ENCODE measurements at regions not wholly inside any gene's neighbourhood (a gene's known extent, or its start where the extent isn't known, plus 50 kb on each side); places are given as distances from the start of the nearest gene placed in this dataset.

DNA sequence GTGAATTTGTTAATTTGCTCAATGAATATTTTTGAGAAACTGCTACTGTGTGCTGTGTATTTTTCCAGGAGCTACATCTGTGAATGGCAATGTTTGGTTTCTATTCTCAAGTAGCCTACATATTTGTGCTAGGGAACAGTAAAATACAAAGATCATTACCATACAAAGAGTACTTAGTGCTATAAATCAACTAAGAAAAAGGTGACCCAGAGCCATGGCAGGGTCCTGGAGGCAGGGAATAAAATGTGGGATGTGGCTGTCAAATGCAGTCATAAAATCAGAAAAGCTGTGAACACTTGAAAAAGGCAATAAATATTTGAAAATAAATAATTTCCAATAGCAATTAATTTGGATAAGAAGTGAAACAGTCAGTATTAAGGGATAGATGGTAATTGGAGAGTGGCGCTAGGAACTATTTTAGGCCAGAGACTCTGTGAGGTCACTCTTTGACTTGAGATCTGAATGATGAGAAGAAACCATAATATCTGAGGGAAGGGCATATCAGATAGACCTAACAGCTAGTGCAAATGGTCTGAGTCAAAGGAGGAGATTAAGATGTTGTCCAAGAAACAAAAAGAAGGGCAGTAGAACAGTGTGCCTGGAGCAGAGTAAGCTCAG is 98.8 kb downstream of the MANEA start:
- H3K9me3 ChIP-seq (ENCODE audit: low read length): no peaks in the 10 kb centered on the region
- H3K79me2 ChIP-seq (replicated peaks; ENCODE audit: insufficient read depth, low read length): no peaks in the 10 kb centered on the region
- TF ChIP-seq POLR2AphosphoS5 (IDR thresholded peaks at IDR 0.05) (no peak), SMC3 (conservative IDR thresholded peaks at IDR 0.05; ENCODE audit: poor library complexity) (no peak), TAF1 (IDR thresholded peaks at IDR 0.05; ENCODE audit: low read depth) (no peak), RAD21 (conservative IDR thresholded peaks at IDR 0.05) (no peak), EZH2 (IDR thresholded peaks at IDR 0.05; ENCODE audit: borderline replicate concordance, insufficient read depth, low read length, poor library complexity, severe bottlenecking) (no peak), EP300 (conservative IDR thresholded peaks at IDR 0.05; ENCODE audit: poor library complexity, severe bottlenecking) (no peak), MXI1 (conservative IDR thresholded peaks at IDR 0.05; ENCODE audit: poor library complexity, severe bottlenecking) (no peak)
- TF ChIP-seq, protein P1, sequence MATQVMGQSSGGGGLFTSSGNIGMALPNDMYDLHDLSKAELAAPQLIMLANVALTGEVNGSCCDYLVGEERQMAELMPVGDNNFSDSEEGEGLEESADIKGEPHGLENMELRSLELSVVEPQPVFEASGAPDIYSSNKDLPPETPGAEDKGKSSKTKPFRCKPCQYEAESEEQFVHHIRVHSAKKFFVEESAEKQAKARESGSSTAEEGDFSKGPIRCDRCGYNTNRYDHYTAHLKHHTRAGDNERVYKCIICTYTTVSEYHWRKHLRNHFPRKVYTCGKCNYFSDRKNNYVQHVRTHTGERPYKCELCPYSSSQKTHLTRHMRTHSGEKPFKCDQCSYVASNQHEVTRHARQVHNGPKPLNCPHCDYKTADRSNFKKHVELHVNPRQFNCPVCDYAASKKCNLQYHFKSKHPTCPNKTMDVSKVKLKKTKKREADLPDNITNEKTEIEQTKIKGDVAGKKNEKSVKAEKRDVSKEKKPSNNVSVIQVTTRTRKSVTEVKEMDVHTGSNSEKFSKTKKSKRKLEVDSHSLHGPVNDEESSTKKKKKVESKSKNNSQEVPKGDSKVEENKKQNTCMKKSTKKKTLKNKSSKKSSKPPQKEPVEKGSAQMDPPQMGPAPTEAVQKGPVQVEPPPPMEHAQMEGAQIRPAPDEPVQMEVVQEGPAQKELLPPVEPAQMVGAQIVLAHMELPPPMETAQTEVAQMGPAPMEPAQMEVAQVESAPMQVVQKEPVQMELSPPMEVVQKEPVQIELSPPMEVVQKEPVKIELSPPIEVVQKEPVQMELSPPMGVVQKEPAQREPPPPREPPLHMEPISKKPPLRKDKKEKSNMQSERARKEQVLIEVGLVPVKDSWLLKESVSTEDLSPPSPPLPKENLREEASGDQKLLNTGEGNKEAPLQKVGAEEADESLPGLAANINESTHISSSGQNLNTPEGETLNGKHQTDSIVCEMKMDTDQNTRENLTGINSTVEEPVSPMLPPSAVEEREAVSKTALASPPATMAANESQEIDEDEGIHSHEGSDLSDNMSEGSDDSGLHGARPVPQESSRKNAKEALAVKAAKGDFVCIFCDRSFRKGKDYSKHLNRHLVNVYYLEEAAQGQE (IDR thresholded peaks at IDR 0.05; ENCODE audit: borderline replicate concordance): no peak
- TF ChIP-seq, protein P2, sequence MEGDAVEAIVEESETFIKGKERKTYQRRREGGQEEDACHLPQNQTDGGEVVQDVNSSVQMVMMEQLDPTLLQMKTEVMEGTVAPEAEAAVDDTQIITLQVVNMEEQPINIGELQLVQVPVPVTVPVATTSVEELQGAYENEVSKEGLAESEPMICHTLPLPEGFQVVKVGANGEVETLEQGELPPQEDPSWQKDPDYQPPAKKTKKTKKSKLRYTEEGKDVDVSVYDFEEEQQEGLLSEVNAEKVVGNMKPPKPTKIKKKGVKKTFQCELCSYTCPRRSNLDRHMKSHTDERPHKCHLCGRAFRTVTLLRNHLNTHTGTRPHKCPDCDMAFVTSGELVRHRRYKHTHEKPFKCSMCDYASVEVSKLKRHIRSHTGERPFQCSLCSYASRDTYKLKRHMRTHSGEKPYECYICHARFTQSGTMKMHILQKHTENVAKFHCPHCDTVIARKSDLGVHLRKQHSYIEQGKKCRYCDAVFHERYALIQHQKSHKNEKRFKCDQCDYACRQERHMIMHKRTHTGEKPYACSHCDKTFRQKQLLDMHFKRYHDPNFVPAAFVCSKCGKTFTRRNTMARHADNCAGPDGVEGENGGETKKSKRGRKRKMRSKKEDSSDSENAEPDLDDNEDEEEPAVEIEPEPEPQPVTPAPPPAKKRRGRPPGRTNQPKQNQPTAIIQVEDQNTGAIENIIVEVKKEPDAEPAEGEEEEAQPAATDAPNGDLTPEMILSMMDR (IDR thresholded peaks at IDR 0.05; ENCODE audit: poor library complexity, severe bottlenecking): no peak
- no peaks in the 10 kb centered on the region for H3K36me3 ChIP-seq (ENCODE audit: insufficient read depth, low read length)
- H3K9me2 ChIP-seq (ENCODE audit: insufficient read depth, low read length): no peaks in the 10 kb centered on the region
- H3F3A ChIP-seq (ENCODE audit: insufficient read depth, low read length, poor library complexity, severe bottlenecking): no peaks in the 10 kb centered on the region
- H3K27me3 ChIP-seq (ENCODE audit: insufficient read depth, low read depth, low read length): no peaks in the 10 kb centered on the region
- no peak overlapping the region for H3K4me3 ChIP-seq (ENCODE audit: low read length)
- H3K27ac ChIP-seq (ENCODE audit: low read length): no peak overlapping the region
- no peak overlapping the region for H3K9ac ChIP-seq (ENCODE audit: low read length)
- no peak overlapping the region for H3K4me2 ChIP-seq (ENCODE audit: low read length)
- H2AFZ ChIP-seq (ENCODE audit: low read depth, low read length): no peak overlapping the region
- H4K20me1 ChIP-seq (ENCODE audit: insufficient read depth): no peaks in the 10 kb centered on the region

DNA sequence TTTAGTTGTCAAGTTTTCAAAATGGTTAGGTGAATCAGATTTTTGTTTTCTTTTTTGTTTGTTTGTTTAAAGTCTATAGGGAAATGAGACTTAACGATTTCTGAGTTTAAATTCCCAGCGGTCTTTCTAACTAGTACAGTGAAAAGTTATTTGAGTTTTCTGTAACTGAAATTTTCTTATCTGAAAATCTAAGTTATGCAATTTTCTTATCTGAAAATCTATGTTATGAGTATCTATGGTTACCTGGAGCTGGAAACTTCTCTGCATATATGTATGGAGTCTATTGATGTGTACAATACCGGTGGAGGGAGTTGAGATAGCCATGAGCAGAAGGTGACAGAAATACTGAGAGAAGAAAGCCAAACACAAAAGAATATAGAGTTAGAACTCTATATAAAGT is 102.6 kb downstream of the MANEA start:
- Histone ChIP-seq H3K79me2 (replicated peaks; ENCODE audit: insufficient read depth, low read length) (no peaks in the 10 kb centered on the region), H2AFZ (ENCODE audit: low read depth, low read length) (no peak overlapping the region)

More for the DNA sequence above, 102.6 kb downstream of the MANEA start:
- H3K9ac ChIP-seq (ENCODE audit: low read length): no peak overlapping the region
- no peaks in the 10 kb centered on the region for H4K20me1 ChIP-seq (ENCODE audit: insufficient read depth)
- no peak overlapping the region for H3K27ac ChIP-seq (ENCODE audit: low read length)
- TF ChIP-seq EZH2 (IDR thresholded peaks at IDR 0.05; ENCODE audit: borderline replicate concordance, insufficient read depth, low read length, poor library complexity, severe bottlenecking) (no peak), POLR2AphosphoS5 (IDR thresholded peaks at IDR 0.05) (no peak), RAD21 (conservative IDR thresholded peaks at IDR 0.05) (no peak), EP300 (conservative IDR thresholded peaks at IDR 0.05; ENCODE audit: poor library complexity, severe bottlenecking) (no peak), MXI1 (conservative IDR thresholded peaks at IDR 0.05; ENCODE audit: poor library complexity, severe bottlenecking) (no peak), SMC3 (conservative IDR thresholded peaks at IDR 0.05; ENCODE audit: poor library complexity) (no peak), TAF1 (IDR thresholded peaks at IDR 0.05; ENCODE audit: low read depth) (no peak)
- TF ChIP-seq, protein P1 (IDR thresholded peaks at IDR 0.05; ENCODE audit: borderline replicate concordance): no peak
- TF ChIP-seq, protein P2 (IDR thresholded peaks at IDR 0.05; ENCODE audit: poor library complexity, severe bottlenecking): no peak
- no peaks in the 10 kb centered on the region for H3K27me3 ChIP-seq (ENCODE audit: insufficient read depth, low read depth, low read length)
- no peak overlapping the region for H3K4me3 ChIP-seq (ENCODE audit: low read length)
- H3K36me3 ChIP-seq (ENCODE audit: insufficient read depth, low read length): no peaks in the 10 kb centered on the region
- H3K9me3 ChIP-seq (ENCODE audit: low read length): no peaks in the 10 kb centered on the region
- H3K4me2 ChIP-seq (ENCODE audit: low read length): no peak overlapping the region
- H3F3A ChIP-seq (ENCODE audit: insufficient read depth, low read length, poor library complexity, severe bottlenecking): no peaks in the 10 kb centered on the region
- no peaks in the 10 kb centered on the region for H3K9me2 ChIP-seq (ENCODE audit: insufficient read depth, low read length)
